SU-DHL-6 (cell line): ENCODE measurements at regions not wholly inside any gene's neighbourhood (a gene's known extent, or its start where the extent isn't known, plus 50 kb on each side); places are given as distances from the start of the nearest gene placed in this dataset.

Experiments
- EZH2phosphoT487 ChIP-seq: fragments of 200-600 bp; sonication (generic), shearing (Covaris generic); conservative IDR thresholded peaks from 2 replicates; pipeline ENCODE4 v1.6.1; 2018; ENCODE audit warnings: mild to moderate bottlenecking, antibody characterized with exemption, low read length, moderate library complexity, mixed read lengths
- TF ChIP-seq, protein P1 (sequence below): fragments of 200-600 bp; sonication (generic); IDR thresholded peaks from one replicate; pipeline ENCODE4 v1.5.1; 2017; ENCODE audit warnings: antibody characterized with exemption, mild to moderate bottlenecking, low read length, moderate library complexity; ENCODE audit not compliant: insufficient read depth, poor library complexity, severe bottlenecking

DNA sequence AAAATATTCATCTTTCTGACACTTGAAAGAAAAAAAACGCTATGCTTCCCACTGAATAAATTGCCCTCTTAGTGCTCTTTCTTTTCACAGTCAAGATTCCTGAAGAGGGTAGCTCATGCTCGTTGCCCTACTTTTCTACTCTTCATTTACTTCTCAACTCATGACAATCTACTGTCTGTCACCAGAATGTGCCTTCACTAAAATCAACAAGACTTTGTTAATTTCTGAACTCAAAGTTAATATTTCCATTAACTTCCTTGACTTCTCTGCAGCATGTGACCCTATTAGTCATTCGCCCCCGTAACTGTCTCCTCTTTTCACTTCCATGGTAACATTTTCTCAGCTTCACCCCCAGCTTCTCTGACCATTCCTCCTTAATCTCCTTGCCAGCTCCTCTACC is 98.9 kb upstream of the MAPRE2 start:
- TF ChIP-seq, protein P1, sequence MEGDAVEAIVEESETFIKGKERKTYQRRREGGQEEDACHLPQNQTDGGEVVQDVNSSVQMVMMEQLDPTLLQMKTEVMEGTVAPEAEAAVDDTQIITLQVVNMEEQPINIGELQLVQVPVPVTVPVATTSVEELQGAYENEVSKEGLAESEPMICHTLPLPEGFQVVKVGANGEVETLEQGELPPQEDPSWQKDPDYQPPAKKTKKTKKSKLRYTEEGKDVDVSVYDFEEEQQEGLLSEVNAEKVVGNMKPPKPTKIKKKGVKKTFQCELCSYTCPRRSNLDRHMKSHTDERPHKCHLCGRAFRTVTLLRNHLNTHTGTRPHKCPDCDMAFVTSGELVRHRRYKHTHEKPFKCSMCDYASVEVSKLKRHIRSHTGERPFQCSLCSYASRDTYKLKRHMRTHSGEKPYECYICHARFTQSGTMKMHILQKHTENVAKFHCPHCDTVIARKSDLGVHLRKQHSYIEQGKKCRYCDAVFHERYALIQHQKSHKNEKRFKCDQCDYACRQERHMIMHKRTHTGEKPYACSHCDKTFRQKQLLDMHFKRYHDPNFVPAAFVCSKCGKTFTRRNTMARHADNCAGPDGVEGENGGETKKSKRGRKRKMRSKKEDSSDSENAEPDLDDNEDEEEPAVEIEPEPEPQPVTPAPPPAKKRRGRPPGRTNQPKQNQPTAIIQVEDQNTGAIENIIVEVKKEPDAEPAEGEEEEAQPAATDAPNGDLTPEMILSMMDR, result no peak
- TF ChIP-seq EZH2phosphoT487, result no peak
